Spleen (tissue), 11 donors: ENCODE measurements at regions not wholly inside any gene's neighbourhood (a gene's known extent, or its start where the extent isn't known, plus 50 kb on each side); places are given as distances from the start of the nearest gene placed in this dataset.
A peak's percentile ranks its signal among the peaks of the same experiment; 100 is the strongest.

Source experiments
- DNase-seq: peaks from one replicate; pipeline ENCODE4 v3.0.0-alpha.2; 2020
- H3K27ac ChIP-seq, 8 donors: fragments of 200-600 bp; sonication (generic) in 7 of 8; 1 replicate in 4 of 8; 2 replicates in 4 of 8; pipeline versions ENCODE4 v1.5.0 to v1.8.0; 2016 to 2021; ENCODE audit warnings: inconsistent platforms in 4 of 8, mild to moderate bottlenecking in 4 of 8, moderate library complexity in 1 of 8
- H3K27me3 ChIP-seq, 7 donors: fragments of 200-600 bp; sonication (generic) in 6 of 7; replicated peaks in 1 of 7; 1 replicate in 4 of 7; 2 replicates in 3 of 7; pipeline versions ENCODE4 v1.5.0 to v1.8.0; 2016 to 2021; ENCODE audit warnings: inconsistent platforms in 3 of 7, mild to moderate bottlenecking in 1 of 7
- H3K36me3 ChIP-seq, 6 donors: fragments of 200-600 bp; sonication (generic) in 5 of 6; 1 replicate in 4 of 6; 2 replicates in 2 of 6; pipeline versions ENCODE4 v1.5.0 to v1.8.0; 2016 to 2021; ENCODE audit warnings: inconsistent platforms in 2 of 6
- H3K4me1 ChIP-seq, 6 donors: fragments of 200-600 bp; sonication (generic) in 5 of 6; 1 replicate in 3 of 6; 2 replicates in 3 of 6; pipeline versions ENCODE4 v1.5.0 to v1.8.0; 2016 to 2021; ENCODE audit warnings: inconsistent platforms in 3 of 6
- H3K4me3 ChIP-seq, 8 donors: fragments of 200-600 bp; sonication (generic) in 7 of 8; 1 replicate in 4 of 8; 2 replicates in 4 of 8; pipeline versions ENCODE4 v1.5.0 to v1.8.0; 2016 to 2021; ENCODE audit warnings: inconsistent platforms in 4 of 8, mild to moderate bottlenecking in 4 of 8, moderate library complexity in 2 of 8
- H3K9me3 ChIP-seq, 8 donors: fragments of 200-600 bp; sonication (generic) in 7 of 8; 1 replicate in 4 of 8; 2 replicates in 4 of 8; pipeline versions ENCODE4 v1.5.0 to v1.8.0; 2016 to 2021; ENCODE audit warnings: inconsistent platforms in 4 of 8
- POLR2A ChIP-seq, 3 donors: fragments of 450-650 bp; IDR thresholded peaks; one replicate each; pipeline ENCODE4 v1.5.1; 2017; ENCODE audit warnings: antibody characterized with exemption in 3 of 3, mild to moderate bottlenecking in 1 of 3
- POLR2AphosphoS5 ChIP-seq, 3 donors: sonication (generic); formaldehyde crosslinking; IDR thresholded peaks; one replicate each; pipeline ENCODE4 v1.5.1; 2017; ENCODE audit warnings: antibody characterized with exemption in 3 of 3
- WGBS, 5 donors: extraction: QIAGEN DNeasy Blood & Tissue Kit in 3 of 5; methylation state at CpG; one replicate each; pipeline versions ENCODE4 v1.1.5 to v1.1.7; 2013 to 2018; 5-methylcytosine and 5-hydroxymethylcytosine counted together
- intact Hi-C: fragments of 100-400 bp; cut with DNase I; formaldehyde crosslinking; loops from one replicate; pipeline ENCODE4 v1.15.0; 2023; ENCODE audit warnings: low total_unique reads
- TF ChIP-seq, protein P1 (sequence below), 11 experiments: fragments of 200-600 bp in 7 of 11; fragments of 450-650 bp in 4 of 11; sonication (generic) in 4 of 11; IDR thresholded peaks in 8 of 11; conservative IDR thresholded peaks in 3 of 11; 1 replicate in 7 of 11; 2 replicates in 4 of 11; pipeline versions ENCODE4 v1.4.0 to v1.8.0; 2016 to 2021; ENCODE audit warnings: antibody characterized with exemption in 11 of 11, inconsistent platforms in 4 of 11, mild to moderate bottlenecking in 1 of 11
- donor health status: healthy with polysubstance abuse.
- donor health status: DM: no; HTN: no; CAD: no; lungs with moderate emphysema.
- donor health status: DM: no; HTN: no; CAD: no.
- donor health status: Bipolar disorder and iron deficiency.
- donor health status: healthy.
- donor health status: DM: no; HTN: no; CAD: no.
- donor health status: DM: yes; HTN: yes; CAD: no.

DNA sequence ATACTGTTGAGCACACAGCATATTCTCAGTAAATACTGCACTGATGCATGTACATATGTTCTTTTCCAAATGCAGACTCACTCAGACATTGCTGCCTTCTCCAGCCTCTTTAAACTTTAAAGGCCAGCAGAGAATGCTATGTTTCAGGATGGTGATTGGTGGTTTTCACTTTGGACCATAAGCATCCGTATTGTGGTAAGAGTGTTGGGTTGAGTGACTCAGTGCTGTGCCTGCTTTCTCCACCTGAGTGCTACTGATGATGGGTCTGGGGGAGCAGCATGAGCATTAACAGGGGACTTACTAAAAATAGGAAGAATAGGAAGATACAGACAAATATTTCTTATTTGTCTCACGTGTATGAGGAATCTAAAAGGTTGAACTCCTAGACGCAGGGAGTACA, 56.3 kb upstream of the ZNF92 start:
- Histone ChIP-seq H3K27ac (no peak overlapping the region), H3K4me3 (no peak overlapping the region), H3K4me1 (no peaks in the 10 kb centered on the region), H3K27me3 (no peaks in the 10 kb centered on the region), H3K9me3 (no peaks in the 10 kb centered on the region), H3K36me3 (no peaks in the 10 kb centered on the region)
- 83 to 96% (median 92%) methylated on average over 3 of the region's 3 CpGs for WGBS, 5 donors
- TF ChIP-seq POLR2AphosphoS5 (IDR thresholded peaks at IDR 0.05) (no peak), POLR2A (IDR thresholded peaks at IDR 0.05) (no peak)
- DNase-seq, result no peak
- intact Hi-C loops, result no loop called here

DNA sequence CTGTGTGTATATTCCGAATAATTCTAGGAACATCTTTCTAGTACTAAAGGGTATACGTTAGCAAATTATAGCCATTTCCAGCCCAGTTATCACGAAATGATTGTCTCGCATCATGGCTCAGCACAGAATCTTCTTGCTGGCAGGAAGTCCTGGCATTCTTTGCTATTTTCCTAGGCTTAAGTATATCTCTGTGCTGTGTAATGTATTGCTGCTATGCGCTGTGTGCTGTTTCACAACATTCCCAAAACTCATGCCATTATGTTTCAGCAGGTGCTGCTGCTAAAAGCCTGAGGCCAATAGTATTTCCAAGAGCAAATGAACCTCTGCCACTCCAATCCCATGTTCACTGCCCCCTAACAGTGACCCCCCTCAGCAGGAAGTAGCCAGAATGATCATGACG, 62.9 kb upstream of the ZNF92 start:
- intact Hi-C loops, result no loop called here
- H3K27ac ChIP-seq, result no peak overlapping the region
- H3K9me3 ChIP-seq, result no peaks in the 10 kb centered on the region
- H3K27me3 ChIP-seq, result peaks cover 0 to 7% (median 0%) of the 10 kb centered on the region in 7 donors
- no peaks in the 10 kb centered on the region for H3K36me3 ChIP-seq
- no peak for DNase-seq
- WGBS, 5 donors, result 75 to 88% (median 82%) methylated on average over 6 of the region's 6 CpGs
- TF ChIP-seq, protein P1, sequence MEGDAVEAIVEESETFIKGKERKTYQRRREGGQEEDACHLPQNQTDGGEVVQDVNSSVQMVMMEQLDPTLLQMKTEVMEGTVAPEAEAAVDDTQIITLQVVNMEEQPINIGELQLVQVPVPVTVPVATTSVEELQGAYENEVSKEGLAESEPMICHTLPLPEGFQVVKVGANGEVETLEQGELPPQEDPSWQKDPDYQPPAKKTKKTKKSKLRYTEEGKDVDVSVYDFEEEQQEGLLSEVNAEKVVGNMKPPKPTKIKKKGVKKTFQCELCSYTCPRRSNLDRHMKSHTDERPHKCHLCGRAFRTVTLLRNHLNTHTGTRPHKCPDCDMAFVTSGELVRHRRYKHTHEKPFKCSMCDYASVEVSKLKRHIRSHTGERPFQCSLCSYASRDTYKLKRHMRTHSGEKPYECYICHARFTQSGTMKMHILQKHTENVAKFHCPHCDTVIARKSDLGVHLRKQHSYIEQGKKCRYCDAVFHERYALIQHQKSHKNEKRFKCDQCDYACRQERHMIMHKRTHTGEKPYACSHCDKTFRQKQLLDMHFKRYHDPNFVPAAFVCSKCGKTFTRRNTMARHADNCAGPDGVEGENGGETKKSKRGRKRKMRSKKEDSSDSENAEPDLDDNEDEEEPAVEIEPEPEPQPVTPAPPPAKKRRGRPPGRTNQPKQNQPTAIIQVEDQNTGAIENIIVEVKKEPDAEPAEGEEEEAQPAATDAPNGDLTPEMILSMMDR (IDR thresholded peaks at IDR 0.05 in 8 of 11, conservative IDR thresholded peaks at IDR 0.05 in 3 of 11), result no peak
- TF ChIP-seq POLR2A (IDR thresholded peaks at IDR 0.05) (no peak), POLR2AphosphoS5 (IDR thresholded peaks at IDR 0.05) (no peak)
- no peak overlapping the region for H3K4me3 ChIP-seq
- H3K4me1 ChIP-seq, result peaks cover 0 to 7% (median 0%) of the 10 kb centered on the region in 6 donors

DNA sequence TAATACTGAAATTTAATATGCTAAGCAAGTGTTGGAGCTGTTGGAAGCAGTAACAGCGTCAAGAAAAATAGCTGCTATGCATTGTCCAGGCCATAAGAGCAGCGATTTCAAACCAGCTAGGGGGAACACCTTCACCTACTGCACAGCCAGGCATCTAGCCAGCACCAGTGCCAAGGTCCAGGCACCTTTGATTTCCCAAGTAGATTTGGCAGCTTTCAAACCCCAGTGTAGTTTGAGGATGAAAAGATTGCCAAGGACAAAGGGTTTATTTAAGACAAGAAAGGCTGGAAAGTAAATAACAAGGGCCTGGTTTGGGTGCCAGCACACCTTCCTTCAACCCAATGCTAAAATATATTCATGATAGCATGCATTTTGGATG, 65.4 kb upstream of the ZNF92 start:
- peaks cover 0 to 7% (median 0%) of the 10 kb centered on the region in 7 donors for H3K27me3 ChIP-seq
- H3K36me3 ChIP-seq, result no peaks in the 10 kb centered on the region
- peaks cover 0 to 7% (median 4%) of the 10 kb centered on the region in 6 donors for H3K4me1 ChIP-seq
- intact Hi-C loops, result loop anchor here (5.0 kb wide), 2 partner anchors 91 to 356 kb away; no protein-coding TSS in a partner anchor
- H3K9me3 ChIP-seq, result no peaks in the 10 kb centered on the region
- H3K27ac ChIP-seq, result no peak overlapping the region
- TF ChIP-seq POLR2AphosphoS5 (IDR thresholded peaks at IDR 0.05) (no peak), POLR2A (IDR thresholded peaks at IDR 0.05) (no peak)
- TF ChIP-seq, protein P1 (IDR thresholded peaks at IDR 0.05 in 8 of 11, conservative IDR thresholded peaks at IDR 0.05 in 3 of 11), result no peak
- DNase-seq, result no peak
- H3K4me3 ChIP-seq, result no peak overlapping the region
- WGBS, 5 donors, result 69 to 88% (median 74%) methylated on average over 2 of the region's 2 CpGs

DNA sequence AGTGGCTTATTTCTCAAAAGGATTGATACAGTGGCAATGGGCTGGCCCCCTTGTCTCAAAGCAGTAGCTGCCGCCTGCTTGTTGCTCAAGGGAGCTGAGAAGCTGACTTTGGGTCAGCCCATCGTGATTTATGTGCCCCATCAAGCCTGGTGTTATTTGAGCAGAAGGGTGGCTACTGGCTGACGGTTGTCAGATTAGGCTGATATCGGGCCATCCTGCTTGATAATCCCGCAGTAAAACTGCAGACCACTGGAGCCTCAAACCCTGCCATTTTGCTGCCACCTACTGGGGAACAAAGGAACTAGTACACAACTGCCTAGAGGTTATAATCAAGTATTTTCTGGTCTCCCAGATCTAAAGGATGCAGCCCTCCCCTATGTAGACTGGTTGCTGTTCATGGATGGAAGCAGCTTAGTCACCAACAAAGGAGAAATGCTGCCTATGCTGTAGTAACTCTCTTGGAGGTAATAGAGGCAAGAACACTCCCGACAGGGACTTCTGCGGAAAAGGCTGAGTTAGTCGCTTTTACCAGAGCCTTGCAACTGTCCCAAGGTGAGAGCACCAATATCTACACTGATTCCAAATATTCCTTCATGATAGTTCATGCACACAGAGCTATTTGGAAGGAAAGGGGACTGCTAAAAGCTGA, 65.9 kb upstream of the ZNF92 start:
- no peak overlapping the region for H3K4me3 ChIP-seq
- H3K27ac ChIP-seq, result no peak overlapping the region
- DNase-seq, result no peak
- intact Hi-C loops, result loop anchor here (5.0 kb wide), 2 partner anchors 90 to 355 kb away; no protein-coding TSS in a partner anchor
- H3K4me1 ChIP-seq, result peaks cover 0 to 7% (median 4%) of the 10 kb centered on the region in 6 donors
- peaks cover 0 to 7% (median 0%) of the 10 kb centered on the region in 7 donors for H3K27me3 ChIP-seq
- TF ChIP-seq POLR2AphosphoS5 (IDR thresholded peaks at IDR 0.05), result no peak
- TF ChIP-seq, protein P1 (IDR thresholded peaks at IDR 0.05 in 8 of 11, conservative IDR thresholded peaks at IDR 0.05 in 3 of 11), result peak; percentile 55 to 83 (median 76)
- TF ChIP-seq POLR2A (IDR thresholded peaks at IDR 0.05), result no peak
- no peaks in the 10 kb centered on the region for H3K9me3 ChIP-seq
- no peaks in the 10 kb centered on the region for H3K36me3 ChIP-seq
- WGBS, 5 donors, result 44 to 62% (median 49%) methylated on average over 6 to 8 of the region's 8 CpGs
